ENCODE measurements at regions not wholly inside any gene's neighbourhood (a gene's known extent, or its start where the extent isn't known, plus 50 kb on each side); places are given as distances from the start of the nearest gene placed in this dataset.

GRCh38 chr14:37830271-37830670 is 234.8 kb downstream of the TTC6 start:
- no peak for TF ChIP-seq SUZ12 (IDR thresholded peaks at IDR 0.05)
- no peak for TF ChIP-seq SP1 (IDR thresholded peaks at IDR 0.05)
- no peak for TF ChIP-seq NFRKB (IDR thresholded peaks at IDR 0.05)
- TF ChIP-seq TARDBP (IDR thresholded peaks at IDR 0.05) = no peak
- TF ChIP-seq ZNF384 (IDR thresholded peaks at IDR 0.05) = no peak
- no peak for TF ChIP-seq ARNT (IDR thresholded peaks at IDR 0.05)
- no peak for TF ChIP-seq FOXM1 (IDR thresholded peaks at IDR 0.05; ENCODE audit: borderline replicate concordance)
- TF ChIP-seq FOXK2 (IDR thresholded peaks at IDR 0.05) = no peak

Data from HEK293T (cell line).